Breast epithelium (tissue), 4 donors: ENCODE measurements at regions not wholly inside any gene's neighbourhood (a gene's known extent, or its start where the extent isn't known, plus 50 kb on each side); places are given as distances from the start of the nearest gene placed in this dataset.

ENCODE experiments used
- DNase-seq, 2 donors: peaks; one replicate each; pipeline ENCODE4 v3.0.0-alpha.2; 2019; ENCODE audit warnings: low spot score in 2 of 2
- H3K27ac ChIP-seq, 2 donors: fragments of 200-600 bp; sonication (generic) in 1 of 2; one replicate each; pipeline ENCODE4 v1.5.1; 2016 to 2019; ENCODE audit warnings: mild to moderate bottlenecking in 1 of 2
- H3K27me3 ChIP-seq, 2 donors: fragments of 200-600 bp; sonication (generic) in 1 of 2; one replicate each; pipeline versions ENCODE4 v1.5.1 to v1.6.0; 2017 to 2019; ENCODE audit warnings: control low read depth in 1 of 2, mild to moderate bottlenecking in 1 of 2
- H3K36me3 ChIP-seq: fragments of 200-600 bp; one replicate; pipeline ENCODE4 v1.5.1; 2019
- H3K4me1 ChIP-seq, 2 donors: fragments of 200-600 bp; sonication (generic); one replicate each; pipeline ENCODE4 v1.5.1; 2016 to 2019; ENCODE audit warnings: control low read depth in 1 of 2
- H3K4me3 ChIP-seq, 3 donors: fragments of 200-600 bp; sonication (generic); 1 replicate in 2 of 3; 2 replicates in 1 of 3; pipeline ENCODE4 v1.5.1; 2016 to 2019; ENCODE audit warnings: mild to moderate bottlenecking in 3 of 3, moderate library complexity in 2 of 3
- H3K9me3 ChIP-seq, 2 donors: fragments of 200-600 bp; sonication (generic) in 1 of 2; one replicate each; pipeline ENCODE4 v1.5.1; 2016 to 2019; ENCODE audit warnings: control low read depth in 1 of 2
- CTCF ChIP-seq, 3 donors: fragments of 450-650 bp; IDR thresholded peaks; one replicate each; pipeline ENCODE4 v1.5.1; 2016 to 2017; ENCODE audit warnings: antibody characterized with exemption in 3 of 3, mild to moderate bottlenecking in 3 of 3, moderate library complexity in 3 of 3
- POLR2A ChIP-seq: fragments of 450-650 bp; IDR thresholded peaks from one replicate; pipeline ENCODE4 v1.6.1; 2016; ENCODE audit warnings: antibody characterized with exemption, mild to moderate bottlenecking, moderate library complexity
- POLR2AphosphoS5 ChIP-seq, 3 donors: sonication (generic); formaldehyde crosslinking; IDR thresholded peaks; one replicate each; pipeline ENCODE4 v1.6.1; 2017; ENCODE audit warnings: antibody characterized with exemption in 3 of 3
- intact Hi-C: fragments of 100-400 bp; cut with DNase I; formaldehyde crosslinking; loops from one replicate; pipeline ENCODE4 v1.15.1; 2023; ENCODE audit warnings: low total_unique reads

GRCh38 chr1:168842306-168842705, 113.3 kb upstream of the DPT start:
- TF ChIP-seq POLR2A (no peak), POLR2AphosphoS5 (IDR thresholded peaks at IDR 0.05) (no peak), CTCF (IDR thresholded peaks at IDR 0.05) (no peak)

GRCh38 chr1:168842916-168843315, 113.9 kb upstream of the DPT start:
- DNase-seq: no peak
- no peaks in the 10 kb centered on the region for H3K9me3 ChIP-seq
- no peaks in the 10 kb centered on the region for H3K36me3 ChIP-seq
- no peaks in the 10 kb centered on the region for H3K27me3 ChIP-seq
- intact Hi-C loops: no loop called here
- TF ChIP-seq POLR2AphosphoS5 (IDR thresholded peaks at IDR 0.05) (no peak), CTCF (IDR thresholded peaks at IDR 0.05) (no peak), POLR2A (no peak)
- no peak overlapping the region for H3K27ac ChIP-seq
- no peaks in the 10 kb centered on the region for H3K4me1 ChIP-seq
- H3K4me3 ChIP-seq: no peak overlapping the region

More at GRCh38 chr1:168842306-168842705, 113.3 kb upstream of the DPT start:
- Histone ChIP-seq H3K27ac (no peak overlapping the region), H3K4me3 (no peak overlapping the region), H3K4me1 (no peaks in the 10 kb centered on the region), H3K9me3 (no peaks in the 10 kb centered on the region), H3K36me3 (no peaks in the 10 kb centered on the region), H3K27me3 (no peaks in the 10 kb centered on the region)
- intact Hi-C loops: no loop called here
- no peak for DNase-seq

GRCh38 chr1:168843401-168843800, 114.4 kb upstream of the DPT start:
- no peak for DNase-seq
- peaks cover 0 to under 1% of the 10 kb centered on the region in 2 donors for H3K4me1 ChIP-seq
- H3K36me3 ChIP-seq: no peaks in the 10 kb centered on the region
- no peak overlapping the region for H3K27ac ChIP-seq
- TF ChIP-seq CTCF (IDR thresholded peaks at IDR 0.05) (no peak), POLR2AphosphoS5 (IDR thresholded peaks at IDR 0.05) (no peak), POLR2A (no peak)
- H3K27me3 ChIP-seq: no peaks in the 10 kb centered on the region
- H3K4me3 ChIP-seq: no peak overlapping the region
- no peaks in the 10 kb centered on the region for H3K9me3 ChIP-seq
- intact Hi-C loops: no loop called here

GRCh38 chr1:168843950-168844349, 114.9 kb upstream of the DPT start:
- no peak for DNase-seq
- TF ChIP-seq CTCF (IDR thresholded peaks at IDR 0.05) (no peak), POLR2AphosphoS5 (IDR thresholded peaks at IDR 0.05) (no peak), POLR2A (no peak)
- intact Hi-C loops: no loop called here
- Histone ChIP-seq H3K36me3 (no peaks in the 10 kb centered on the region), H3K9me3 (no peaks in the 10 kb centered on the region), H3K4me3 (no peak overlapping the region), H3K27ac (no peak overlapping the region), H3K27me3 (no peaks in the 10 kb centered on the region), H3K4me1 (peaks cover 0 to 5% of the 10 kb centered on the region in 2 donors)

- H3K36me3 ChIP-seq: no peaks in the 10 kb centered on the region
- no peak overlapping the region for H3K27ac ChIP-seq
- TF ChIP-seq CTCF (IDR thresholded peaks at IDR 0.05) (no peak), POLR2A (no peak), POLR2AphosphoS5 (IDR thresholded peaks at IDR 0.05) (no peak)
- H3K4me1 ChIP-seq: peaks cover 0 to 5% of the 10 kb centered on the region in 2 donors
- no peak for DNase-seq
- no peaks in the 10 kb centered on the region for H3K9me3 ChIP-seq
- H3K27me3 ChIP-seq: no peaks in the 10 kb centered on the region
- intact Hi-C loops: no loop called here
- H3K4me3 ChIP-seq: no peak overlapping the region
Observed at GRCh38 chr1:168845140-168845539, 116.1 kb upstream of the DPT start.
